ENCODE measurements at regions not wholly inside any gene's neighbourhood (a gene's known extent, or its start where the extent isn't known, plus 50 kb on each side); places are given as distances from the start of the nearest gene placed in this dataset.

DNA sequence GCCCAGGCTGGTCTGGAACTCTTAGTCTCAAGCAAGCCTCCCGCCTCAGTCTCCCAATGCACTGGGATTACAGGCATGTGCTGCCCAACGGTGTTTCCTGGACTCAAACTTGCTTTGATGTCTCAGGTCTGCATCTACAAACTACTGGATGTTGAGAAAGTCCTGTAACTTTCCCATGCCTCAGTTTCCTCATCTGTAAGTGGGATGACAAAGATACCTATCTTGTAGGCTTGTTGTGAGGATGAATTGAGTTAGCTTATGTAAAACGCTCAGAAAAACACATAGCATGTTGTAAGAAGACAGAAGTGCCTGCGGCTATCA, 63.6 kb upstream of the NUDT4 start:
- no peak for DNase-seq

DNA sequence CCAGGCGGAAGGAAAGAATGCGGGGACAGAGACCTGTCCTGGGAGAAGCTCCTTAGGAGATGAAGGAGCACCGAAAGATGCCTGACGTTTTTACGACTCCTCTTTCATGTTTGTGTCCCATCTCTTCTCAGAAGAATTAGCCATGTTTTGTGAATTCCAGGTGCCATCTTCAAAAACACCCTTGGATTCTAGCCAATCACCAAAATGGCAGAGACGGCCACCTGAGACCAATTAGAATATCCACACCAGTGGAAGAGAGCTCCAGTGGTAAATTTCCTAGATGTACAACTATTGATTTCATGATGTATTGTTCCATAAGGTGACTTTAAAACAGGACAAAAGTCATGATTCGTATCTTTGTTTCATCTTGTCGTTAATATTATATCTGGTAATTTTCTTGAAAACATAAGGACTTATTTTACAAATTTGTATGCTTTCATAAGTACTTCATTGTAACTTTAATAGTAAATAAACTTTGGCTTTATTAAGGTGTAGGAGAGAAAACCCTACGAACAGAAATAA, 62.3 kb upstream of the NUDT4 start:
- no peak for DNase-seq

- DNase-seq: no peak
Observed at GRCh38 chr12:93315907-93316622, 61.7 kb upstream of the NUDT4 start.

DNA sequence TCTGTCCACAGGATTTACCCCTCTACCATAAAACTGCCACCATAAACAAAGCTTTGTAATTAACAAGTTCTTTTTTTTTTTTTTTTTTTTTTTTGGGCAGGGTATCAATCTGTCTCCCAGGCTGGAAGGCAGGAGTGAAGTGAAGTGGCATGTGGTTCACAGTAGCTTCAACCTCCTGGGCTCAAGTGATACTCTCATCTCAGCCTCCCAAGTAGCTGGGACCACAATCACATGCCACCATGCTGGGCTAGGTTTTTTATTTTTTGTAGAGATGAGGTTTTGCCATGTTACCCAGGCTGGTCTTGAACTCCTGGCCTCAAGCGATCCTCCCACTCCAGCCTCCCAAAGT, 61.1 kb upstream of the NUDT4 start:
- no peak for DNase-seq

DNA sequence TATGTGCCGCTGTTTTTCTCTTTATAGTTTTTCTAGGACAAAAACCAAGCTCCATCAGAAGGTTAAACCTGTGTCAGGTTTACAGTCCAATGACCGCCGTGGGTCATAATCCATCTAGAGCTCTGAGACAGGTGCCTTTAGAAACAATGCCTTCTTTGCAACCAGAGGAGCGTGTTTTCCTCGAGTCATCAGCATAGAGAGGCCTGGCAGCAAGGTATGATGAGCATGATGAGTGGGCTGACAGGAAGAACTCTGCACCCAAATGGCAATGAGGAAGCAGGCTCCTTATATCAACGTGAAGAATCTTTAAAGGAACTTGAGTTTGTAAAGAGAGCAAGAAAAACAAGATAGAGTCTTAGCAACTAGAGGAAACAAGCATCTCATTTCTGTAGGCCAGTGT, 60.5 kb upstream of the NUDT4 start:
- DNase-seq: no peak

DNA sequence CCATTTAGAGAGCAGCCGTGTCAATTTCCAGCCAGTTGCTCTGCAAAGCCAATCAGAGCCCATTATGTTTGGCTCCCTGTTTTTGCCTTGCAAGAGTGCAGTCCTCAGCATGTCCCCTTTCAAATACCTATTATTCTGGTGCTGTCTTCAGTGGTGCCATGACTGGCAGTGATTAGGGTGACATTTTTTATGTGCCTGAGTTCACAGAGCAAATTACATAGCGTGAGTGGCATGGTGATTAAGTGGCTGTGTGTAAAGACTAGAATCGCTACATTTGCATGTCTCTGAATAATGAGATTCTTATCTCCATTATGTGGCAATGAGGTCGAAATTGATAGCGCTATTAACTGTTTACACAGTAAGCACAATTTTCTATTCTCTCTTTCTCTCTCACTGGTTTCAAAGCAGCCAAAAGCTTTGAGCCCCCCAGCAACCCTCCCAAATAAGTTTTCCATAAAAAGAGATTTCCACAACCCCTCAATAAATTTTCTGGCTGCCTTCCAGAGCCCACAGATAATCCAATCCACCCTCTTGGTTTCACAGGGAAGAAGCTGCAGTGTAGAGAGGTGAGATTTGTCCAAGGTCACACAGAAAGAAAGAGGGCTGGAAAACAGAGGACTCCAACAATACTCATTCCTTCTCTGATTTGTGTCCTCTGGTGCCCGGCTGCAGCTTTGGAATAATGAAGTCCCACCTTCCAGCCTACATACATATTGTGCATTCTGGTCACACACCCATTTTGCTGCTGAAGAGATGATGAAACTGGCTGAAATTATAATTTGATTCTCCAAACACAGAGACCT, 58.8 kb upstream of the NUDT4 start:
- DNase-seq: no peak

DNA sequence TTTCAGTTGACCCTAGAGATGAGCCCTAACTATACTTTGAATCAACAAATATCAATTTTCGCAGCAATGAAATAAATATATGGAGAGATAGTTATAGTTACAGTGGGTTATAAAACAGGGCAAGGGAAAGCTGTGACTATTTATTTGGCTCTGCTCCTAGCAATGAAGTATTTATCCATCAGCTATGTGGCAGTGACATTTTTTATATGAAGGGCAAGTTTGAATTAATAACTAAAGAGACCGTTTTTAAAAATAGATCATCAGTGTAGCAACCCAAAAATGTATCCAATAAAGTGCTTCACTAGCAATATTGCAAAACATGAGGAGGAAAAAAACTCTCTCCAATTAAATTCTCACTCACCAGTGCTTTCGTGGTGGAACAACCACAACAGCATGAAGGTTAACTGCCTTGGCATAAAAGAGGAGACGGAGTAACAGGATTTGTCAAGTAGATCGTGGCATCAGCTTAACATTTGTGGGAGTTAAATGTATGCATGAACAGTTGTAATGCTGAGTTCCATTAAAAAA, 58.1 kb upstream of the NUDT4 start:
- DNase-seq: no peak

GRCh38 chr12:93322784-93323183, 54.9 kb upstream of the NUDT4 start:
- DNase-seq: no peak

DNA sequence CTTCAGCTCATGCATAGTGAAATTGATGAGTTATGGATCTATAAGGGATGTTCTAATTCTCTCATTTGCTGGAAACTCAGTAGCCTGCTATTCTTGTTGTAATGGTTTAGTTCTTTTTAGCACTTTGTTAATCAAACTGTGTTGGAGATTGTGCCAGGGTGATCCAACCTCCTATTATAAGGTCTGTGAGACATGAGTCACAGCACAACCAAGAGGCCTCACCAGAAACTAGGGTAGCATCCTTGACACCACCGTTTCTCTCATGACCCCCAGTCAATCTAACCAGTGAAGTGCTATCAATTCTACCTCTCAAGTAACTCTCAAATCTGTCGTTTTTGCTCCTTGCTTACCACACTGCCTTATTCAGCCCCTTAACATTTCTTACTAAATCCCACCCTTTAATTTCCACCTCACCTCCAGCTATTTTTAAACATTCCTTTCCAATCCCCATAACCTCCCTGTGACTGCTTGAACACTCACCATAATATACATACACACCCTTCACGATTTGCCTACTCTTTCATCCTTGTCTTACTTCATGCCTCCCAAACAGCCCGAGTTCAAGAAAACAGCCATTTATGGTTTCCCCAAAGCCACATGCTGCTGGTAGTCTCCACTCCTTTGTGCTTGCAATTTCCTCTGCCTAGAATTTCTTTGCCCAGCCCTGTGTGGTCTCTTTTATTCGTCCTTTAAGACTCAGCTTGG, 53.9 kb upstream of the NUDT4 start:
- no peak for DNase-seq

DNA sequence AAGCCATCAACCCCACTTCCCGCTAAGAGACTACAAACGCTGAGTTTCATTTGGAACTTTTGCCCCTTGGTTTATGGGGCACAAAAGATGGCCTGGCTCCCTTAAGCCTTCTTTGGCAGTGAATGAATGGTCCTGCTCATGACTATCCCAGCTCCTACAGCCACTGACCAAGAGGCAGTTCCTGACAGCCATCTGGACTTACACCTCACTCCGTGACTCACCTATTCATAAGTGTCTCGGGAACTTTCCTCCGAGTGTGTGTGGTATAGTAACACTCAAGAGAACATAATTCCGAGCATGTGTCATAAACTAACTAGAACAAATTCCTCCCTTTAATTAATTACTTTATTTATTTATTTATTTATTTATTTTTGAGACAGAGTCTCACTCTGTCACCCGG, 51.9 kb upstream of the NUDT4 start:
- DNase-seq: no peak

Measured in T-helper 1 cell (primary cell).